ENCODE measurements at regions not wholly inside any gene's neighbourhood (a gene's known extent, or its start where the extent isn't known, plus 50 kb on each side); places are given as distances from the start of the nearest gene placed in this dataset.

- TF ChIP-seq, protein P1, sequence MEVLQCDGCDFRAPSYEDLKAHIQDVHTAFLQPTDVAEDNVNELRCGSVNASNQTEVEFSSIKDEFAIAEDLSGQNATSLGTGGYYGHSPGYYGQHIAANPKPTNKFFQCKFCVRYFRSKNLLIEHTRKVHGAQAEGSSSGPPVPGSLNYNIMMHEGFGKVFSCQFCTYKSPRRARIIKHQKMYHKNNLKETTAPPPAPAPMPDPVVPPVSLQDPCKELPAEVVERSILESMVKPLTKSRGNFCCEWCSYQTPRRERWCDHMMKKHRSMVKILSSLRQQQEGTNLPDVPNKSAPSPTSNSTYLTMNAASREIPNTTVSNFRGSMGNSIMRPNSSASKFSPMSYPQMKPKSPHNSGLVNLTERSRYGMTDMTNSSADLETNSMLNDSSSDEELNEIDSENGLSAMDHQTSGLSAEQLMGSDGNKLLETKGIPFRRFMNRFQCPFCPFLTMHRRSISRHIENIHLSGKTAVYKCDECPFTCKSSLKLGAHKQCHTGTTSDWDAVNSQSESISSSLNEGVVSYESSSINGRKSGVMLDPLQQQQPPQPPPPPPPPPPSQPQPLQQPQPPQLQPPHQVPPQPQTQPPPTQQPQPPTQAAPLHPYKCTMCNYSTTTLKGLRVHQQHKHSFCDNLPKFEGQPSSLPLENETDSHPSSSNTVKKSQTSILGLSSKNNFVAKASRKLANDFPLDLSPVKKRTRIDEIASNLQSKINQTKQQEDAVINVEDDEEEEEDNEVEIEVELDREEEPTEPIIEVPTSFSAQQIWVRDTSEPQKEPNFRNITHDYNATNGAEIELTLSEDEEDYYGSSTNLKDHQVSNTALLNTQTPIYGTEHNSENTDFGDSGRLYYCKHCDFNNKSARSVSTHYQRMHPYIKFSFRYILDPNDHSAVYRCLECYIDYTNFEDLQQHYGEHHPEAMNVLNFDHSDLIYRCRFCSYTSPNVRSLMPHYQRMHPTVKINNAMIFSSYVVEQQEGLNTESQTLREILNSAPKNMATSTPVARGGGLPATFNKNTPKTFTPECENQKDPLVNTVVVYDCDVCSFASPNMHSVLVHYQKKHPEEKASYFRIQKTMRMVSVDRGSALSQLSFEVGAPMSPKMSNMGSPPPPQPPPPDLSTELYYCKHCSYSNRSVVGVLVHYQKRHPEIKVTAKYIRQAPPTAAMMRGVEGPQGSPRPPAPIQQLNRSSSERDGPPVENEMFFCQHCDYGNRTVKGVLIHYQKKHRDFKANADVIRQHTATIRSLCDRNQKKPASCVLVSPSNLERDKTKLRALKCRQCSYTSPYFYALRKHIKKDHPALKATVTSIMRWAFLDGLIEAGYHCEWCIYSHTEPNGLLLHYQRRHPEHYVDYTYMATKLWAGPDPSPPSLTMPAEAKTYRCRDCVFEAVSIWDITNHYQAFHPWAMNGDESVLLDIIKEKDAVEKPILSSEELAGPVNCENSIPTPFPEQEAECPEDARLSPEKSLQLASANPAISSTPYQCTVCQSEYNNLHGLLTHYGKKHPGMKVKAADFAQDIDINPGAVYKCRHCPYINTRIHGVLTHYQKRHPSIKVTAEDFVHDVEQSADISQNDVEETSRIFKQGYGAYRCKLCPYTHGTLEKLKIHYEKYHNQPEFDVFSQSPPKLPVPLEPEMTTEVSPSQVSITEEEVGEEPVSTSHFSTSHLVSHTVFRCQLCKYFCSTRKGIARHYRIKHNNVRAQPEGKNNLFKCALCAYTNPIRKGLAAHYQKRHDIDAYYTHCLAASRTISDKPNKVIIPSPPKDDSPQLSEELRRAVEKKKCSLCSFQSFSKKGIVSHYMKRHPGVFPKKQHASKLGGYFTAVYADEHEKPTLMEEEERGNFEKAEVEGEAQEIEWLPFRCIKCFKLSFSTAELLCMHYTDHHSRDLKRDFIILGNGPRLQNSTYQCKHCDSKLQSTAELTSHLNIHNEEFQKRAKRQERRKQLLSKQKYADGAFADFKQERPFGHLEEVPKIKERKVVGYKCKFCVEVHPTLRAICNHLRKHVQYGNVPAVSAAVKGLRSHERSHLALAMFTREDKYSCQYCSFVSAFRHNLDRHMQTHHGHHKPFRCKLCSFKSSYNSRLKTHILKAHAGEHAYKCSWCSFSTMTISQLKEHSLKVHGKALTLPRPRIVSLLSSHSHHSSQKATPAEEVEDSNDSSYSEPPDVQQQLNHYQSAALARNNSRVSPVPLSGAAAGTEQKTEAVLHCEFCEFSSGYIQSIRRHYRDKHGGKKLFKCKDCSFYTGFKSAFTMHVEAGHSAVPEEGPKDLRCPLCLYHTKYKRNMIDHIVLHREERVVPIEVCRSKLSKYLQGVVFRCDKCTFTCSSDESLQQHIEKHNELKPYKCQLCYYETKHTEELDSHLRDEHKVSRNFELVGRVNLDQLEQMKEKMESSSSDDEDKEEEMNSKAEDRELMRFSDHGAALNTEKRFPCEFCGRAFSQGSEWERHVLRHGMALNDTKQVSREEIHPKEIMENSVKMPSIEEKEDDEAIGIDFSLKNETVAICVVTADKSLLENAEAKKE (CRISPR knock-in tag; IDR thresholded peaks at IDR 0.05) = no peak
- TF ChIP-seq JUNB (IDR thresholded peaks at IDR 0.05; ENCODE audit: unreplicated experiment) (no peak), STAT1 (IDR thresholded peaks at IDR 0.05; ENCODE audit: unreplicated experiment) (no peak)
Measured at GRCh38 chr22:35152316-35152715, 86.4 kb downstream of the ISX start (continued).

GRCh38 chr22:35154937-35155387 lies 89.0 kb downstream of the ISX start:
- TF ChIP-seq NANOG (IDR thresholded peaks at IDR 0.05; ENCODE audit: borderline replicate concordance) = no peak
- TF ChIP-seq CTCF (conservative IDR thresholded peaks at IDR 0.05; ENCODE audit: low read depth in 2 of 2) = peak; percentile 77 to 89
- no peak for TF ChIP-seq POLR2AphosphoS5 (IDR thresholded peaks at IDR 0.05; ENCODE audit: low read depth)
- TF ChIP-seq ZNF331 (CRISPR knock-in tag; IDR thresholded peaks at IDR 0.05; ENCODE audit: low read depth) = peak; percentile 38; the same call in 1 of the 2 replicates
- H3K27ac Mint-ChIP-seq = no peak overlapping the region
- ATAC-seq (peak; percentile 95), DNase-seq (ENCODE audit: low spot score) (peak; percentile 96)
- no peak overlapping the region for H3K4me3 Mint-ChIP-seq
- Histone ChIP-seq H3K4me1 (ENCODE audit: insufficient read depth) (peaks cover 14% of the 10 kb centered on the region), H3K36me3 (ENCODE audit: insufficient read depth) (no peaks in the 10 kb centered on the region), H4K20me1 (replicated peaks; ENCODE audit: insufficient read depth) (no peaks in the 10 kb centered on the region), H2AFZ (peak overlapping the region; percentile 44; the same call in 1 of the 2 replicates), H3K4me3 (no peak overlapping the region), H3F3A (replicated peaks; ENCODE audit: low read depth) (no peaks in the 10 kb centered on the region), H3K27me3 (ENCODE audit: insufficient read depth) (no peaks in the 10 kb centered on the region), H3K9me2 (ENCODE audit: insufficient read depth) (peaks cover 12% of the 10 kb centered on the region), H3K79me2 (replicated peaks; ENCODE audit: insufficient read depth) (no peaks in the 10 kb centered on the region), H3K4me2 (peak overlapping the region; percentile 53; the same call in 1 of the 2 replicates), H3K27ac (ENCODE audit: low read depth) (no peak overlapping the region)
- H3K4me1 Mint-ChIP-seq = peaks cover 38% of the 10 kb centered on the region
- H3K9me3 Mint-ChIP-seq = peaks cover 7% of the 10 kb centered on the region
- H3K36me3 Mint-ChIP-seq (ENCODE audit: low read depth) = no peaks in the 10 kb centered on the region
- peaks cover 16% of the 10 kb centered on the region for H3K27me3 Mint-ChIP-seq (ENCODE audit: insufficient read depth, low read depth, poor library complexity)
